SHP77 treated with DMSO at 0.1 percent for 48 hours (cell line): ENCODE measurements at regions not wholly inside any gene's neighbourhood (a gene's known extent, or its start where the extent isn't known, plus 50 kb on each side); places are given as distances from the start of the nearest gene placed in this dataset.

ENCODE experiments used
- DNase-seq: peaks from one replicate; lab custom pipeline; 2025; lab: John Stamatoyannopoulos, UW

DNA sequence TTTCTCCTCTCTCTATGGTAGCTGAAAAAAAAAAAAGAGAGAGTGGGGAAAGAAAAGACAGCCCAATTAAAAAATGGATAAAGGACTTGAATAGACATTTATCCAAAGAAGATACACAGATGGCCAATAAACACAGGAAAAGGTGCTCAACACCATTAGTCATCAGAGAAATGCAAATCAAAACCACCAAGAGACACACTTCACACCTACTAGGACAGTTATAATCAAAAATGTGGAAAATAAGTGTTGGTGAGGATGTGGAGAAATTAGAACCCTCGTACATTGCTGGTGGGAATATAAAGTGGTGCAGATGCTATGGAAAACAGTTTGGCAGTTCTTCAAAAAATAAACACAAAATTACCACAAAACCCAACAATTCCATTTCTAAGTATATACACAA is 172.4 kb upstream of the GRIN2B start:
- no peak for DNase-seq

DNA sequence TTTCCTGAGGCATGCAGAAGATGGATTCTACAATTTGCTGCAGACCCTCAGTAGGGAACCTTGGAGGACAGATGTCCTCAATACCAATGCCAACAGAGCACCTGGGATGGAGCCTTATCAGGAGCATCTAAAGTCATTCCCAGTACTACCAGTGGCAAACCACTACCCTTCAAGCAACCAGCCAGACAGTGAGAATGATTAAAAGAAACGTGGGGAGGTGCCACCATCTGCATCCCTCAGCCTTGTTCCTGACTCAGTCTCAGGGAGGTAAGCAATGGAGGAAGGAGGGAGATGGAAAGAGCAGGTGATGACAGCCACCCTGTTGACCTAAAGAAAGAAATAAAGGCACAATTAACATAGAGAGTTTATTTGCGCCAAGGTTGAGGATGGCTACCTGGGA is 175.2 kb upstream of the GRIN2B start:
- no peak for DNase-seq

DNA sequence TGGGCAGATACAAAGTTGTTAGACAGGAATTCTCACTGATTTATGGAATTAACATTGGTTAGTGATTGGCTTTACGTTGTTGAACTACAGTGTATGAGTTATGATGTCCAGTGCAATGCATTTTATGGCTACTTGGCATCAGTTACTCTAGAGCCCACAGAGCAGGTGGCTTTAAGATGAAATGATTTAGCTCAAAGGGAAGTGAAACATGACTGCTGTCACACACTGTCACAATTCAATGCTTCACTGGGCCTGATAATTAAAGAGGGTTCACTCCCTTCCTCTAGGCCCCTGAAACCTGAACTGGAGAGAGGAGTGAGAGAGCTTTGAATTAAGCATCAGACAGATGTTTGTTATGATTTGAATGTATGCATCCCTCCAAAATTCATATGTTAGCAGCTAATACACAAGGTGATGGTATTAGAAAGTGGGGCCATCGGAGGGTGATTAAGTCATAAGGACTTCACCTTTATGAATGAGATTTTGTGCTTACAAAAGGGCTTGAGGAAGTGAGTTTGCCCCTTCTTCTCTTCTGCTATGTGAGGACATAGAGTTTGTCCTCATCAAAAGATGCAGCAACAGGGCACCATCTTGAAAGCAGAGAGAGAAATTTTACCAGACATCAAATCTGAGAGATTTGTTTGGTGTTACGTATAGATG is 175.8 kb upstream of the GRIN2B start:
- no peak for DNase-seq

DNA sequence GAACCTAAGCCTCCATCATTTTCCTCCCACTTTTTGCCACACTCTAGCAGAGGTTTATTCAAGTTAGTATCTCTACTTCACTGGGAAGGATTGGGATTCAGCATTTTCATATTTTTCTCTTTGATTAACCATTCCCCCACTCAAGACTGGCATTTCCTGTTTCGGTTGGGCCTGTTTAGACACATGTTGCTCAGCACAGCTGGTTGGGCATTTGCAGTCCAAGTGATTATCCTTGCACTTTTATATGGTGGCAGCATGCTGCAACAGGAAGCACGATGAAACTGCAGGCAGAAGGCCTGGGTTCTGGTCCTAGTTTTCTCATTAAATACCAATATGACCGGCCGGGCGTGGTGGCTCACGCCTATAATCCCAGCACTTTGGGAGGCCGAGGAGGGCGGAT is 182.9 kb upstream of the GRIN2B start:
- DNase-seq, result no peak

DNA sequence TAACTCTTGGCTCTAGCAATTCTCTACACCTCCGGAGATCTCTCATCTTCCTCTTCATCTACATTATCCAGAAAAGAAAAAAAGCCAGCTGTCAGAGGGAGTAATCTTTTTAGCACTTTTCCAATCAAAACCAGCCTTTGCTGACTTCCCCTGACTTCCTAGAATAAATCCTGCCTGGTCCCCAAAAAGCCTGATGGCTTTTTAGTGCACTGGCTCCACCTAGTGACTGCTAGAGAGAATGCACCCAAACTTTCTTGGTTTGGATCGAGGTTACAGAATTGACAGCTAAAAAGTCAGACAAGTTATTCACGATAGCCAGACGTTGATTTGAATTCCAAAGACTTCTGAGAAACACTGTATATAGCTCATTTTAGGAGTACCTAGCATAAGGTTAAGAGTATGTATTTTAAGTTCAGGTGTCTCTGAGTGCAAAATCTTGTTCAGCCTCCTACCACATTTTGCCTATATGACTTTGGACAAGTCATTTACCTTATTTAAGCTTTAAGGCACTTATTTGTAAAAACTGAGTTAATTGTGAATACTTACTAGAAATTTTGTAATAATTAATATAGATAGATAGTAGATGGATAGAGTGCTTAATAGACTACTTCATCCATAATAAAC is 185.7 kb upstream of the GRIN2B start:
- no peak for DNase-seq

DNA sequence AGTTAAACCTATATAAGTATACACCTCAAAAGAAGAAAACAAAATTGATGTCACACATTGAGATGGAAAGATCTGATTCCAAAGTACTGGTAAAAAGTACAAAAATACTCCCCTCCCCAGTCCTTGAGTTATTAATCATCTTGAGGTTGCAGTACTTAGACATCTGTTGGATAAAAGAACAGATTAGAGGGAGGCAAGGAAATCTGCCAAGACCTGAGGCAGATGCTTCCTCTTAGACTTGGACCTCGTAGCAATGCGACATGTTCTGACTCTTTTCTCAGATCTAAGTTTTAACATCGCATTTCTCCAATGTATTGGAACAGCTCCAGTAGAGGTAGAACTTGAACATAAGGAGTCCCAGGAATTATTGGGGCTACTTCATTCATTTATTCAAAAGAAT is 187.9 kb upstream of the GRIN2B start:
- no peak for DNase-seq

DNA sequence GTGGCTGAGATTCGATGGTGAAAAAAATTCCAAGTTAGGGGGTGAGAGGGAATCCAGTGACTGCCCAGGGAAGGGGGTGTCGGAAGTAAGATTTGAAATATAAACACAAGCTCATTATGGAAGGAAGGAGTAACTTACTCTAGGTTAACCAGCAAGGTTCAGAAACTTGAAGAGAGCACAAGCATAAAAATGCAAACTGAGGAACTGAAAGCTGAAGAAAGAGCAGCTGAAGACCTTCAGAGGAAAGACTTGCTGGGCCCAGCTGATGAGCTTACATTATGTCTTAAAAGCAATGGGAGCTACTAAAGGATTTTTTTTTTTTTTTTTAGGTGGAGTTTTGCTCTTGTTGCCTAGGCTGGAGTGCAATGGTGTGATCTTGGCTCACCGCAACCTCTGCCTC is 189.7 kb upstream of the GRIN2B start:
- no peak for DNase-seq

DNA sequence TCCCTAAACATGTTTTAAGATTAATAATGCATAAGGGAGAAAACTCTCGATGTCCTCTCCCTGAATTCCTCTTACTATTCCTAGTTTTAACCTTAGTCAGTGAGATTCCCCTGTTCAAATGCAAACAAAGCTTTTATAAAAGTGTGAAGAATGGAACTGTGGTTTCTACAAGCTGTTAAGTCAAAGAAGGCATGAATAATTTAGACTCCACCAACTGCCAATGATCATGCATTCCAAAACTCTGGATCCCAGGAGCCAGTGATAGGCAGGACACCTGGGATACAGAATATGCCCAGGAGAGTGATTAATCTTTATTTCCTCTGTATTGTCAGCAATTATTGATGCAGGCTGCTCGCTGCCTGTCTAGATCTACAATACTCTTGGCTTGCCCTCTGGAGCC is 190.3 kb upstream of the ATF7IP start:
- no peak for DNase-seq

DNA sequence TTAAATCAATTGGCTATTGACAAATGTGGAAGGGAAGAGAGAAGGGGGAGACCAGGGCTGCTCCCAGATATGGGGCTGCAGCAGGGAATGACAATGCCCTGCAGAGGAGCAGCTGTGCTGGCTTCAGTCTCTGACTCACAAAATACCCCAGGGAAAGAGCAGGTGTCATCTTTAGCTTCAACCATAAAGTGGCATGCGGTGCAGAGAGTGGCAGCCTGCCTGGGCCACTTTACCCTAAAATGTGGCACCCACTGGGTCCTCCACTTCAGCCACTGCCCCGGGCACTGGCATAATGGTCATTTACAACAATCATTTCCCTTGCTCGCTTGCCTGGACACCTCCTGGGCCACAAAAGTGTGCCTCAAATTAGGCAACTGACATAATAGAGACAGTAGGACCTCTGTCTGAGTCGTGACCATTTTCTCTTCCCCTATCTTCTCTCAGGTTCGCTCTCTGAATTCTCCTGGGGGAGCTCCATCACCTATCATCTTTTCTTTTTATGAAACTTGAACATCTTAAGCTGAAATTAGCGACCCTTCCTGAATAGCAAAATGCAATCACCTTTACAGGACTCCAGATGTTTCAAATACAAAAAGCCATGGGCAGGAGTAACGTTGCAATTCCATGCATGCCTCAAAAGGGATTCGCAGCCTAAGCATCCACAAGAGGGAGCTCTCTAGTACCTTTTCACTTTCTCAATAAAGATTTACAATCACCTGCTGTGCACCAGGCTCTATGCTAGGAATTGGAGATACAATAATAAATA is 179.9 kb upstream of the ATF7IP start:
- no peak for DNase-seq

DNA sequence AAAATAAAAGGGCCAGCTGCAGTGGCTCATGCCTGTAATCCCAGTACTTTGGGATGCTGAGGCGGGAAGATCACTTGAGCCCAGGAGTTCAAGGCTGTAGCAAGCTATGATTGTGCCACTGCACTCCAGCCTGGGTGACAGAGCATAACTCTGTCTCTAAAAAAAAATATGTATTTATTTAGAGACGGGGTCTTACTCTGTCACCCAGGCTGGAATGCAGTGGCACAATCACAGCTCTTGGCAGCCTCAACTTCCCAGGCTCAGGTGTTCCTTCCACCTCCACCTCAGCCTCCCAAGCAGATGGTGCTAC is 179.3 kb upstream of the ATF7IP start:
- DNase-seq, result no peak

DNA sequence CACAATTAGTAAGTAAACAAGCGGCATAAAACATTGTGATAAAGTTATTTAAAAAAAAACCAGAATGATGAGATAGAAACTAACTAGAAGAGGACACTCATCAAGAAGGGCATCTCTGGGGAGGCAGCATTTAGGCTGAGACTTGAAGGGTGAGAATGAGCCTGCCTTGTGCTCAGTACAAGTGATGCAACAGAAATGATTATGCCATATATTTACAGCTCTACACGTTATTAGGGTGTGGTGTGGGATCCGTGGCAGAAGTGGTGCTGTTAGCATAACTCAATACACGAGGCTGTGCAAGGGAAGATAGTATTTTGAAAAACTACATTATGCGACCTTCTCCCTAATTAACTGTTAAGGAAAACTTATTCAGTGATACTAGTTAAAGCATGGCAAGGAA is 178.5 kb upstream of the ATF7IP start:
- DNase-seq, result no peak

DNA sequence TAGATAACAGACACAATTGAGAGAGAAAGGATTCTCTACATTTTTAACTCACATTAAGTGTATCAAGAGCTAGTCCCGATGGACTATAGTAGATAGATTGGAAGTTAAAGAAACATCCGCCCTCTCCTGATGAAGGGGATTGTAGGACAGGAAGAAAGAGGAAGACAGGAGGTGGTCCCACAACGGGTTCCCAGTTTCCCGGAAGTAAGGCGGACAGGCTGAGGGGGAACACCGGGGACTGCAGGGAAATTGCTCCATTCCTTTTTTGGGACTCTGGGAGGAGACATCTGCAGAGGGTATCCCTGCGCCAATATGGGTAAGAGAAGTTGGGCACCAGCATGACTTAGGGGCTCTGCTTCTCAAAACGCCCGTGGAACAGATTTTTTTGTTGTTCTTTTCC is 177.5 kb upstream of the ATF7IP start:
- no peak for DNase-seq

DNA sequence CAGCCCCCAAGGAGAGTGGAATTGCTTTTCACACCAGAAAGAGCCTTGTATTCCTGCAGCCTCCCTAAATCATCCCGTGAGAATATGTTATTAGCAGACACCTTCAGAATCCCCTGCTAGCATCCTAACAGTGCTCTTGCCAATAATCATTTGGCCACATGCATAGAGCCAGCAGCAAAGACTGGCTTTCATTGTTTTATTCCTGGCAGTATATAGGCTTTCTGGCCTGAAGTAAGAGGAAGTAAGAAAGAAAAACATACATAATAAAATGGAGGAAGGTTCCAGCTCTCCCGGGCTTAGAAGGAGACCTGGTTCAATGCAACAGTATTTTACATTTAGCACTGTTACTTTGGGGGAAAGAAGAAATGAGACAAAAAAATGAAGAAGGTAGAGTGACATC is 176.7 kb upstream of the ATF7IP start:
- no peak for DNase-seq

DNA sequence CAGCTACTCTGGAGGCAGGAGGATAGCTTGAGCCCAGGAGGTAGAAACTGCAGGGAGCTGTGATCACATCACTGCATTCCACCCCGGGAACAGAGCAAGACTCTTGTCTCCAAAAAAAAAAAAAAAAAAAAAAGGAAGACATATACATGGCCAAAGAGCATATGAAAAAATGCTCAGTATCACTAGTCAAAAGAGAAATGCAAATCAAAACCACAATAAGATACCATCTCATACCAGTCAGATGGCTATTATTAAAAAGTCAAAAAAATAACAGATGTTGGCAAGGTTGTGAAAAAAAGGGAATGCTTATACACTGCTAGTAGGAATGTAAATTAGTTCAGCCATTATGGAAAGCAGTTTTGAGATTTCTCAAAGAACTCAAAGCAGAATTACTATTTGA is 174.8 kb upstream of the ATF7IP start:
- DNase-seq, result no peak

DNA sequence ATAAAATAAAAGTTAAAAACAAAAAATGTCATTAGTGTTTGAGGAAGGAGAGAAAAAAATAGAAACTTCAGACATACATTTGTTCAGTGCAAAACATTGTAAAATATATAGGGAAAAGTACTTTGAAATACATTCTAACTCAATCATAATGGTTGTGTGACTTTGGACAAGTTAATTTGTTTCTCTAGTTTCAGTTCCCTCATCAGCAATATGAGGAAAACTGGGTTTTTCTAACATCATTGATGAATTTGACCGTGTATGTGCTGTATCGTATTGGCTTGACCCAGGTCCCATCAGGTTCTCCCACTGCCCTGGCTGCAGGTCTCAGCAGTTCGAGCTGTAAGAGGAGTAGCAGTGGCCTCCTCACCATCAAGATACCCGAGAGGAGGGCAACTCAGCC is 173.9 kb upstream of the ATF7IP start:
- no peak for DNase-seq

DNA sequence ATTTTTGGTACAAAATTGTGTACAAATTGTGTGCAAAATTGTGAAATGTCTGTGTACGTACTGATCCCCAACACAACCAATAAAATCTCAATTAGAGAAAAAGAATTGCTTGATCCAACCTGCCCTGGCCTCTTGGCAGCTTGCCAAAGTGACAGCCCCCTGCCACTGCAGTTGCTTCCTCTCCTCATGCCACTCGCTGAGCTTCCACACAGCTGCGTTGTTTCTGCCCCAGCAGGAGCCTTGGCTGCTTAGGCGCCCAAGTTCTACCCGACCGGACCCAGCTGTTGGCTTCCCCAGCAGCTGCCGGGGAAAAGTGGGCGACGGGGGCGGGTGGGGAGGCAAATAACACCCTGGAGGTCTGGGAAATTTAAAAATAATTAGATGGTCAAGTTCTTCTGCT is 171.8 kb upstream of the ATF7IP start:
- DNase-seq, result no peak

DNA sequence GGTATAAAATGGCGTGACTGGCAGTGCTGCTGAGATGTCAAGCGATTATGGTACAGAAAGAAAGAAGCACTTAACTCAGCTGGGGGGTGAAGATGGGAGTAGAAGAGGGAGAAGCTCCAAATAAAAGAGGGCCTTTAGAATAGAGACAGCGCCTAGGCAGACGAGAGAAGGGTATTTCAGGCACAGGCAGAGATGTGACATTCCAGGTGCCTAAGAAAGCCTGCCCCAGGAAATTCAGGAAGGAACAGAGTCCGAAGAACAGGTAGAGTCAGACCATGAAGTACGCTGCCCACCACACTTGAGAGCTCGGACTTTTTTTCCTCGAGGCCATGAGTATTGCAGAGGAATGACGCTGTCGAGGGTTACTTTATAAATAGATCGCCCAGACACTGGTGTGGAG is 170.9 kb upstream of the ATF7IP start:
- DNase-seq, result no peak

DNA sequence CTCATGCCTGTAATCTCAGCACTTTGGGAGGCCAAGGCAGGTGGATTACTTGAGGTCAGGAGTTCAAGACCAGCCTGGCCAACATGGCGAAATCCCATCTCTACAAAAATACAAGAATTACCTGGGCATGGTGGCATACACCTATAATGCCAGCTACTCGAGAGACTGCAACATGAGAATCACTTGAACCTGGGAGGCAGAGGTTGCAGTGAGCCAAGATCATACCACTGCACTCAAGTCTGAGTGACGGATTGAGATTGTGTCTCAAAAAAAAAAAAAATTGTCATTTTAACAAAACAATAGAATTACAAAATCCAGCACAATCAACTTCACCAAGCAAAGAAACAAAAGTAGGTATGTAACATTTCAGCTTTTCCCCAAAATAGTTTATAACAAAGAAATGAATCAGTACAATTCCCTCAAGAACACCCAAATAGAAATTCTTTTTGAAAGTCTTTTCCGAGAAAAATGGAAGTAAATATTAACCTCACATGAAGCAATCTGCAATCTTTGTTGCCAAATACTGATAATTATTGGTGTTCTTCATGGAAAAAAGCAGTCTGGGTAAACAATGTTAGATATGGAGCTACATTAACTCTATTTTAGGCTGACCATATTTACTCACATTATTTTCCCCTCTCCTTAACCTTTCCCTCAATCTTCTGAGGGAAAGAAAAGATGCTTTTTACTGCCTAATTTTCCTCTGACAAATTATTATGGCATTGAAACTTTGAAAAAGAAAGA is 165.9 kb upstream of the ATF7IP start:
- no peak for DNase-seq

DNA sequence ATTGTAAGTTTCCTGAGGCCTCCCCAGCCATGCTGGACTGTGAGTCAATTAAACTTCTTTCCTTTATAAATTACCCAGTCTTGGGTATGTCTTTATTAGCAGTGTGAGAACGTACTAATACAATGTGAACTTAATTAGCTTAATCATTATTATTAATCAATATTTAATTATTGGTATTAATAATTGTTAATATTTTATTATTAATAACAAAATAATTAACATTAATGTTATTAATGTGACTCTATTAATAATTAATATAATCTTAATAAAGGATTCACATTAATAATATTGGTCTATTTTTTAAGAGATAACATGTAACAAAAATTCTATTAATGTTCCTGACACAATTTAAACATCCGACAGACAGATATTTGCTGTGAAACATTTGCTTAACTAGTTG is 164.9 kb upstream of the ATF7IP start:
- DNase-seq, result no peak

DNA sequence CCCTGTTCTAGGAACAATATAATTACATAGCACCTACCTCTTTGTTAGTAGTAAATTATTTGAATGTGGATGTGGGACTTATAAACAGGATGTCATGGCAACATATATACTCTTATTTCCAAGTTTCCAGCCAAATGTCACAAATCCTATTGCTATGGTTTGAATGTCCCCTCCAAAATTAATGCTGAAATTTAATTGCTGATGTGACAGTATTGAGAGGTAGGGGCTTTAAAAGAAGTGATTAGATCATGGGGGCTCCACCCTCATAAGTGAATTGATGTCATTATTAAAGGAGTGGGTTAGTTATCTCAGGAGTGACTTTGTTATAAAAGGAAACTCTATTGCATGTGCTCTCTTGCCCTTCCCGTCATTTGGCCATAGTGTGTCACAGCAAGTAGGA is 164.2 kb upstream of the ATF7IP start:
- DNase-seq, result no peak

DNA sequence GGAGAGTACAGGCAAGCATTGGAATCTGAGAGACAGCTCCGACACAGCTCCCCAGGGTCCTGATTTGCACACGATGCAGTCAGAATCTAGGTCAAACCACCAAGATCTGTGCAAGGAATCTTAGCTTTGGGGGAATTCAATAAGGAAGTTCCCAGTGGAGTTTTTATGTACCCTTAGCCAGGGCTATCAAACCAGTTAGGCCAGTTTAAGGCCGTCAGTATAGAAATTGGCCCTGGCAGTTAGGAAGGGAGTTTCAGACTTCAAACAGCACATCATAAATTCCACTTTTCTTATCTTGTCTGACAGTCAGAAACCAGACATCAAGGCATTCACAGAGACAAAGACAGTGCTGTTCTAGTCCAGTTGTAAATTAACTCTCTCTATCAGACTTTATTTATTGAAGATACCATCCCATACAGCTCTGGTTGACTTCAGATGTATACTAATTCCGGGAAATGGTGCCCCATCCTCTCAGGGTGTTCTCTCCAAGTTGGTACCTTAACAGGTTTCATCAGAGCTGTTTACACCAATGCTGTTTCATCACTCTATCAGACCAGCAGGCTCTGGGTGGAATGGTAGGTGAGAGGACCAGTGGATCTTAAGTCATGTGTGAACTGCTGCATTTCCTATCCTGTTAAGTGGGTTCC is 157.5 kb upstream of the ATF7IP start:
- DNase-seq, result no peak

DNA sequence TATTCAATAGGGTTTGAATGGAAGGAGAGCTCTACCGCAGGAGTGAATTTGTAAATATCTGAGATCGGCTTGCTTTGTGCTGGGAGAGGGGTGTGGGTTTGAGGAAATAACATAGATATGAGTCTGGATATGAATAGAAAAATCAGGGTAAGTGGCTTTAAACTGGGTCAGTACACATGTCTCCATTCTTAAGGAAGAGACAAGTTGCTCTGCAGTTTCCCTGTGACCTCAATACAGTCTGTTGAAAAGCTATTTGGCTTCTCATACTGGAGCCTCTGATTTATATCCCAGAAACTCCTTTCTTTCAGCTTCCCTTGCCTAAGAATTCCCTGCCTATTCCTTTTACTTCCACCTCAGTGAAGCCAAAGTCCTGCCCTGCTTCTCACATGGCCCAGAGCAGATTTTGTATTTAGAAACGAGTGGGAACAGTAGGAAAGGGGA is 153.5 kb upstream of the ATF7IP start:
- no peak for DNase-seq

DNA sequence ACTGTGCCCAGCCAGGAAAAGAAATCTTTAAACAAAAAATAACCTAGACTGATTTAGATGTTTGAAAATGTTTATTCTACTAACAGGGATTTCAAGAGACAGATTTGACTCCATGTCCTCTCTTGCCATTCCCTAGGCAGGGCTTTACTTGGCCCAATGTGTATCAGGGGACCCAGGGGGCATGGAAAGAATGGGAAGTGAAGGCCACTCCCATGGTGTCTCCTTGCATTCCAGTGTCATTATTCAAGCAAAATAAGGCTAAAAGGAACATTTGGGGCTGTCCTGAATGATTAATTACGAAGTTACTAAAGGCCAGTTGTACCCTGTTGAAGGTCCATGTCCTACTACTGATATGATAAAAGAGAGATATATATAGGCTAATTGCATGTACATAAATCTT is 151.9 kb upstream of the ATF7IP start:
- DNase-seq, result no peak
